ENCODE measurements at regions not wholly inside any gene's neighbourhood (a gene's known extent, or its start where the extent isn't known, plus 50 kb on each side); places are given as distances from the start of the nearest gene placed in this dataset.

GRCh38 chr5:152306386-152306785 is 98.7 kb downstream of the NMUR2 start:
- Histone ChIP-seq H3K4me1 (replicated peaks) (no peaks in the 10 kb centered on the region), H3K9me3 (no peaks in the 10 kb centered on the region), H3K36me3 (no peaks in the 10 kb centered on the region), H3K4me3 (no peak overlapping the region), H3K27me3 (replicated peaks; ENCODE audit: insufficient read depth) (no peaks in the 10 kb centered on the region), H3K27ac (no peak overlapping the region)
- WGBS = 82% methylated on average over 2 of the region's 2 CpGs
- intact Hi-C loops (cut with DNase I) = no loop called here
- TF ChIP-seq POLR2AphosphoS5 (IDR thresholded peaks at IDR 0.05) = no peak
- no peak for TF ChIP-seq POLR2A (IDR thresholded peaks at IDR 0.05)
- TF ChIP-seq CTCF (IDR thresholded peaks at IDR 0.05) = no peak
- no peak for DNase-seq (ENCODE audit: low spot score)

GRCh38 chr5:152305525-152305924 is 99.6 kb downstream of the NMUR2 start:
- no peak for TF ChIP-seq POLR2A (IDR thresholded peaks at IDR 0.05)
- Histone ChIP-seq H3K27ac (no peak overlapping the region), H3K9me3 (no peaks in the 10 kb centered on the region), H3K4me3 (no peak overlapping the region), H3K27me3 (replicated peaks; ENCODE audit: insufficient read depth) (no peaks in the 10 kb centered on the region), H3K4me1 (replicated peaks) (no peaks in the 10 kb centered on the region), H3K36me3 (no peaks in the 10 kb centered on the region)
- DNase-seq (ENCODE audit: low spot score) = no peak
- intact Hi-C loops (cut with DNase I) = no loop called here
- WGBS = 80% methylated on average over 3 of the region's 3 CpGs

GRCh38 chr5:152303841-152304240 is 101.2 kb downstream of the NMUR2 start:
- no peaks in the 10 kb centered on the region for H3K9me3 ChIP-seq

GRCh38 chr5:152297866-152298265 is 107.2 kb downstream of the NMUR2 start:
- intact Hi-C loops (cut with DNase I) = no loop called here
- Histone ChIP-seq H3K27me3 (replicated peaks; ENCODE audit: insufficient read depth) (no peaks in the 10 kb centered on the region), H3K27ac (no peak overlapping the region), H3K36me3 (no peaks in the 10 kb centered on the region), H3K4me1 (replicated peaks) (no peaks in the 10 kb centered on the region), H3K9me3 (no peaks in the 10 kb centered on the region), H3K4me3 (no peak overlapping the region)
- DNase-seq (ENCODE audit: low spot score) = no peak
- TF ChIP-seq POLR2A (IDR thresholded peaks at IDR 0.05) = no peak
- TF ChIP-seq POLR2AphosphoS5 (IDR thresholded peaks at IDR 0.05) = no peak
- no peak for TF ChIP-seq CTCF (IDR thresholded peaks at IDR 0.05)

More at GRCh38 chr5:152303841-152304240, 101.2 kb downstream of the NMUR2 start:
- DNase-seq (ENCODE audit: low spot score) = no peak
- TF ChIP-seq CTCF (IDR thresholded peaks at IDR 0.05) = no peak
- no peak for TF ChIP-seq POLR2A (IDR thresholded peaks at IDR 0.05)
- no peak for TF ChIP-seq POLR2AphosphoS5 (IDR thresholded peaks at IDR 0.05)
- Histone ChIP-seq H3K27ac (no peak overlapping the region), H3K36me3 (no peaks in the 10 kb centered on the region), H3K4me1 (replicated peaks) (no peaks in the 10 kb centered on the region), H3K27me3 (replicated peaks; ENCODE audit: insufficient read depth) (no peaks in the 10 kb centered on the region), H3K4me3 (no peak overlapping the region)
- intact Hi-C loops (cut with DNase I) = no loop called here

- intact Hi-C loops (cut with DNase I) = no loop called here
- WGBS = 66% methylated on average over 2 of the region's 2 CpGs
- Histone ChIP-seq H3K4me1 (replicated peaks) (no peaks in the 10 kb centered on the region), H3K9me3 (no peaks in the 10 kb centered on the region), H3K27ac (no peak overlapping the region), H3K4me3 (no peak overlapping the region), H3K36me3 (no peaks in the 10 kb centered on the region), H3K27me3 (replicated peaks; ENCODE audit: insufficient read depth) (no peaks in the 10 kb centered on the region)
- DNase-seq (ENCODE audit: low spot score) = no peak
- TF ChIP-seq CTCF (IDR thresholded peaks at IDR 0.05) (no peak), POLR2A (IDR thresholded peaks at IDR 0.05) (no peak), POLR2AphosphoS5 (IDR thresholded peaks at IDR 0.05) (no peak)
Measured at GRCh38 chr5:152293189-152293588, 111.9 kb downstream of the NMUR2 start.
